ENCODE measurements at regions not wholly inside any gene's neighbourhood (a gene's known extent, or its start where the extent isn't known, plus 50 kb on each side); places are given as distances from the start of the nearest gene placed in this dataset.
"Not testable (repeated sequence)": the region's sequence is repeated elsewhere in the genome, so short reads cannot be mapped to it uniquely, and the experiment has no call there.

DNA sequence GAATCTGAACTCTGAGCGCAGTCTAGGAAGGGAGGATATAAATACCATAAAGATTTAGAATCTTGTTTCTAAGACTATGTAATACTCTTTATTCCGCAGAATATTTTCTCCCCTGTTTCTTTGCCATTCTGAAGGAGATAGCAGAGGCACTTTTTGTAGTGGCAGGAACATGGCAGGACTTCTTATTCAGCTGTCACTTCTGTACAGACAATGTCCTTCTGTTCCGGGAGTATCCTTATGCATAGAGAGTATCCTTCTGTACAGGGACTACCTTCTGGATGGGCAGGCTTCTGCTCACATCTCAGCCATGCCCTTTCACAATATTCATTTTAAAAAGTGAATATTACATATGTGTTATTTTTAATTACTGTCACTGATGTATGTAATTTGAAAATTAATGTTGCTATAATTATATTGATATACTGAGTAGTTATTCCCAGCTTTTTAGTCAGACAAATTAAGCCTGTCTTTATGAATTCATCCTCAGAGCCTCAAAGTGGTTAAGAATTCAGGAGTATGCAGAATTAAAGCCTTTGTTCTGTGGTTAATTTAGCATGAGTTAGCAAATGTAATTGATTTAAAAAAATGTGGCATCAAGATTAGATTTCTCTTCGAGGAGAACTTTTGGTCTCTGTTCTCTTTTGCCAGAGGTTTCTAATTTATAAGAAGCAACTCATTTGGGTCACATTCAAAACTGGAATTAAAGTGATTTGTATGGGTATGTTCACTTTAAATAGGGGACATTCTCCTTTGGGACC lies 174.4 kb downstream of the FHIP1A start:
- H3K27ac Mint-ChIP-seq: no peak overlapping the region

GRCh38 chr4:151584101-151584500 lies 175.1 kb downstream of the FHIP1A start:
- no peak for DNase-seq
- no peaks in the 10 kb centered on the region for H3K4me1 Mint-ChIP-seq
- CTCF ChIA-PET: no interaction called here

More for the DNA sequence above, 174.4 kb downstream of the FHIP1A start:
- Mint-ChIP-seq H3K4me1 (no peaks in the 10 kb centered on the region), H3K9me3 (no peaks in the 10 kb centered on the region), H3K27me3 (peaks cover 7% of the 10 kb centered on the region), H3K4me3 (no peak overlapping the region), H3K36me3 (no peaks in the 10 kb centered on the region)
- CTCF ChIA-PET: no interaction called here
- DNase-seq: no peak

DNA sequence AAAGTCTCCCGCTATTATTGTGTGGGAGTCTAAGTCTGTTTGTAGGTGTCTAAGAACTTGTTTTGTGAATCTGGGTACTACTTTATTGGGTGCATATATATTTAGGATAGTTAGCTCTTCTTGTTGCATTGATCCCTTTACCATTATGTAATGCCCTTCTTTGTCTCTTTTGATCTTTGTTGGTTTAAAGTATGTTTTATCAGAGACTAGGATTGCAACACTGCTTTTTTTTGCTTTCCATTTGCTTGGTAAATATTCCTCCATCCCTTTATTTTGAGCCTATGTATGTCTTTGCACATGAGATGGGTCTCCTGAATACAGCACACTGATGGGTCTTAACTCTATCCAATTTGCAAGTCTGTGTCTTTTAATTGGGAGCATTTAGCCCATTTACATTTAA lies 165.2 kb downstream of the GATB start:
- H3K27ac Mint-ChIP-seq, CTCF ChIA-PET, H3K4me3 Mint-ChIP-seq, H3K36me3 Mint-ChIP-seq, H3K9me3 Mint-ChIP-seq, H3K27me3 Mint-ChIP-seq, DNase-seq, H3K4me1 Mint-ChIP-seq: not testable (repeated sequence)

More at GRCh38 chr4:151584101-151584500, 175.1 kb downstream of the FHIP1A start:
- H3K36me3 Mint-ChIP-seq: no peaks in the 10 kb centered on the region
- H3K9me3 Mint-ChIP-seq: no peaks in the 10 kb centered on the region
- H3K27ac Mint-ChIP-seq: no peak overlapping the region
- no peak overlapping the region for H3K4me3 Mint-ChIP-seq
- H3K27me3 Mint-ChIP-seq: peaks cover 12% of the 10 kb centered on the region

- H3K27ac Mint-ChIP-seq, DNase-seq, H3K9me3 Mint-ChIP-seq, H3K36me3 Mint-ChIP-seq, CTCF ChIA-PET, H3K4me1 Mint-ChIP-seq, H3K27me3 Mint-ChIP-seq, H3K4me3 Mint-ChIP-seq: not testable (repeated sequence)
Measured at GRCh38 chr4:151597691-151598090, 163.1 kb downstream of the GATB start.

DNA sequence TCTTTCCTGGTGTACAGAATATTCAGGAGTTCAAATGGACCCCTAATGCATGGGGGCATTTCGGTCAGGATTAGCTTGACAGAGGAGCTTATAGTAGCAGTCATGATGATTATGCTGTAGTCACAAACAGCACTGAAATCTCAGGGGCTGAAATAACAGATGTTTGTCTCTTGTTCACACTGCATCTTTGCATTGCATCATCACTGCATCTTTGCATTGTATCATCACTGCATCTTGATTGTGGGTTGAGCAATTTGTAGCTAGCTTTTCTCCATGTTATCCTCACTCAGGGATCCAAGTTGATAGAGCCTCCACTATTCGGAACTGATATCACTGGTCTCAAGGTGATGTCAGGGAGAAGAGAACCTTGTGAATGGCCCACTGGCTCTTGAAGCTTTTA lies 160.9 kb downstream of the GATB start:
- CTCF ChIA-PET: no interaction called here
- H3K27ac Mint-ChIP-seq: no peak overlapping the region
- peaks cover 6% of the 10 kb centered on the region for H3K27me3 Mint-ChIP-seq
- H3K9me3 Mint-ChIP-seq: no peaks in the 10 kb centered on the region
- no peak for DNase-seq
- no peak overlapping the region for H3K4me3 Mint-ChIP-seq
- no peaks in the 10 kb centered on the region for H3K36me3 Mint-ChIP-seq
- no peaks in the 10 kb centered on the region for H3K4me1 Mint-ChIP-seq

GRCh38 chr4:151600432-151600831 lies 160.4 kb downstream of the GATB start:
- Mint-ChIP-seq H3K36me3 (no peaks in the 10 kb centered on the region), H3K9me3 (no peaks in the 10 kb centered on the region), H3K27ac (no peak overlapping the region), H3K4me3 (no peak overlapping the region), H3K4me1 (no peaks in the 10 kb centered on the region), H3K27me3 (peaks cover 6% of the 10 kb centered on the region)
- no peak for DNase-seq
- CTCF ChIA-PET: no interaction called here

DNA sequence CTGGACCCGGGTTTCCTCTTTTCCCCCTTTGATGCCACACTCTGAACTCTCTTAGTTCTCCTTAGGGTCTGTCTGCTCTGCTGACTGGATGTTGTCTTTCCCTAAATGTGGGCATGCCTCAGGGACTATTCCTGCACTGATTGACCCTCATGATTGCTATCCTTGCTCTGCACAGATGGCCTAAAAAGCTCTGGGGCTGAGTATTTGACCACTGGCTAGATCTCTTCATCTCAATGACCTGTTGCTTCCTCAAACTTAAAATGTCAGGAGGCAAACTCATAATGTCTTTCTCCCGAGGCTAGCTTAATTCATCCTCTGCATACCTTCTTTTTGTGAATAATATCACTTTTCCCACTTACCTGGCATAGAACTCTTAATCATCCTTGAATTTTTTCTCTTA lies 157.4 kb downstream of the GATB start:
- Mint-ChIP-seq H3K27ac (no peak overlapping the region), H3K36me3 (no peaks in the 10 kb centered on the region), H3K4me1 (no peaks in the 10 kb centered on the region), H3K4me3 (no peak overlapping the region), H3K27me3 (peaks cover 9% of the 10 kb centered on the region), H3K9me3 (no peaks in the 10 kb centered on the region)
- DNase-seq: no peak
- CTCF ChIA-PET: interaction anchor here (0.9 to 1.4 kb wide), 2 partner anchors 11 to 241 kb away, joined by 3 to 5 read pairs; no protein-coding TSS in a partner anchor

DNA sequence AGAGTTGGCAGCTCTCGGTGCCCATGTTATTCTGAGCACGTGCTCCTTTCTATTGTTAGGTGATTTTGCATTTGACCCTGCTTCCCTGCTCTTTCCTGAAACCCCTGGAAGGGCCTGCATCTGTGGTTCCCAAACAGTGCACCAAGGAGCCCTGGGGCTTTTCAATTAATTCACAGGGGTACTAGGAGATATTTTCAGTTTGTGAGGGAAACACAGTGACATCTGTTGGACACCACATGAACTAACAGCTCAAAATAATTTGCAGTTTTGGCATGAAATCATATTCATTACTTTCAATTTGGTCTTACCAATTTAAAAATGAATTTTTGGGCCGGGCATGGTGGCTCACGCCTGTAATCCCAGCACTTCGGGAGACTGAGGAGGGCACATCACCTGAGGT lies 156.6 kb downstream of the GATB start:
- Mint-ChIP-seq H3K27me3 (peaks cover 9% of the 10 kb centered on the region), H3K4me3 (no peak overlapping the region), H3K27ac (no peak overlapping the region), H3K36me3 (no peaks in the 10 kb centered on the region), H3K9me3 (no peaks in the 10 kb centered on the region), H3K4me1 (no peaks in the 10 kb centered on the region)
- CTCF ChIA-PET: interaction anchor here (0.9 to 1.4 kb wide), 5 partner anchors 11 to 242 kb away, joined by 3 to 5 read pairs (median 4); no protein-coding TSS in a partner anchor
- DNase-seq: no peak

DNA sequence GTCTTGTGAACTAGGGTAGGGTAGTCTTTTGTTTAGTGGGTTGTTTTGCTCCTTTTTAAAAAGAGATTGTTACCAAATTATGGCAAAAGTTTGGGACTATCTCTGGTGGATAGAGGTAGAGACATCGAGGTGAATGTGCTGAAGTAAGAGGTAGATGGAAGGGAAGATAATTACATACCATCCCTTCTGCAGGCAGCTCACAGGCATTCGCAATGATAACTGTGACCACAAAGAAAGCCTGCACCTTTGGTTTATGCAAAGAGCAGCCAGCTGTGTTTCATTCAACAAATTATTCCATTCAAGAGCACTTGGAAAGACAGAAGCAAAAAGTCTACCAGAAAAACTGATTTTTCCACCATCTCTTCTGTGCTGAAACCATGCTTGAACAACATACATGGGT lies 155.6 kb downstream of the GATB start:
- Mint-ChIP-seq H3K4me3 (no peak overlapping the region), H3K9me3 (no peaks in the 10 kb centered on the region), H3K36me3 (no peaks in the 10 kb centered on the region), H3K27ac (no peak overlapping the region), H3K4me1 (no peaks in the 10 kb centered on the region), H3K27me3 (peaks cover 9% of the 10 kb centered on the region)
- CTCF ChIA-PET: interaction anchor here (1.0 to 1.4 kb wide), 3 partner anchors 20 to 245 kb away, joined by 3 to 5 read pairs (median 3); no protein-coding TSS in a partner anchor
- no peak for DNase-seq

DNA sequence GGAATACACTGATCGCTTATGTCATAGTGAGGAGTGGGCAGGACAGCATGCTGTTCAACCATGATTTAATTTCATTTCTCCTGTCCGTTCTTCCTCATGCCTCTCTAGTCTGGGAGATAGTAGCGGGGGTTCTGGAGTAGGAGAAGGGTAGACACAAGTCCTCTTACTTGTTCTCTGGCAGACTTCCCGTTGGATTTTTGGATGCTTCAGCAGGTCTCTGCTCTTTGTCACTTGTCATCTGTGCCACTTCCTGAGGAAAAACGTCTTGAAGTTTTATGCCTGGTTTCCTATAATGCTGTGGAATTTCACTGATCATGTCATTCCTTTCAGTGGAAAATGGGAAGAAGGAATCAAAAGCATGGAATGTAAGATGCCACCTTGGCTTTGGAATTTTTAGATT lies 154.7 kb downstream of the GATB start:
- H3K4me1 Mint-ChIP-seq: no peaks in the 10 kb centered on the region
- H3K27ac Mint-ChIP-seq: no peak overlapping the region
- peaks cover 16% of the 10 kb centered on the region for H3K27me3 Mint-ChIP-seq
- no peaks in the 10 kb centered on the region for H3K36me3 Mint-ChIP-seq
- CTCF ChIA-PET: interaction anchor here (1.0 to 1.4 kb wide), 3 partner anchors 32 to 489 kb away, joined by 3 read pairs; no protein-coding TSS in a partner anchor
- no peak overlapping the region for H3K4me3 Mint-ChIP-seq
- DNase-seq: no peak
- no peaks in the 10 kb centered on the region for H3K9me3 Mint-ChIP-seq

DNA sequence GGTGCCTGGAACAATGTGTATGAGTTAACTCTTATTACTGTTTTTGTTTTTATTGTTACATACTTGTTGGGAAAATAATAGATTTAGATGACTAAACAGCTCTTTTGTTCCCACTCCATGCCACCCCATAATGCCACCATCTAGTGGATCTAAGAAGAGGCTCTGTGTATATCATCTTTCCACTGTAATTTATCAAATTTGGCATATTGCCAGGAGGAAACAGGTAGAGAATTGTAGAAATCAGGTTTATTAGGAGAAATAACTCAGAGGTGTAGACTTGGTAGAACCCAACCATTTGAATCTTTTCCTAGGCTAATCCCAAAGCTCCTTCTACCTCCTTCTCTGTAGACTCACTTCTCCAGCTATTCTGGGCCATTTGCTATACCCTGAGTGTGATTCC lies 150.6 kb downstream of the GATB start:
- Mint-ChIP-seq H3K36me3 (no peaks in the 10 kb centered on the region), H3K4me3 (no peak overlapping the region), H3K9me3 (no peaks in the 10 kb centered on the region), H3K27ac (no peak overlapping the region), H3K27me3 (peaks cover 11% of the 10 kb centered on the region), H3K4me1 (no peaks in the 10 kb centered on the region)
- no peak for DNase-seq
- CTCF ChIA-PET: no interaction called here

GRCh38 chr4:151611960-151612359 lies 148.8 kb downstream of the GATB start:
- Mint-ChIP-seq H3K9me3 (no peaks in the 10 kb centered on the region), H3K4me3 (no peak overlapping the region), H3K27ac (no peak overlapping the region), H3K4me1 (no peaks in the 10 kb centered on the region), H3K27me3 (peaks cover 8% of the 10 kb centered on the region), H3K36me3 (no peaks in the 10 kb centered on the region)
- DNase-seq: no peak
- CTCF ChIA-PET: no interaction called here

DNA sequence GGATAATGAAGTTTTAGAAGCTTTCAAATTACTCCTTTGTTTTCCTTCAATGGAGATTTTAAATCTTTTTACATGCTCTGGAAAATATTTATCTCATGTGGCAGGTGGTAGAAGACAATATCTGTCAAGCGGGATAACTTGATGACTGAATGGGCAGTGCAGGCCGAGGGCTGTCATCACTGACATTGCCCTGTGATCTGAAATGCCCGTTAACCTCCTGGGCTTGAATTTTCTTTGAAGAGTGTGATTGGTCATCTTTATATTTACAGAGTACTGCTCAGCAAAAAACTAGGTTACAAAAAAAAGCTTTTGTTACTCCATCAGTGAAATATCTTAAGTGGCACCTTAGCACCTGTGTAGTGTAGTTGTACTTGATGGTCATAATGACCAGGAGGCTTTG lies 147.5 kb downstream of the GATB start:
- no peaks in the 10 kb centered on the region for H3K36me3 Mint-ChIP-seq
- H3K27me3 Mint-ChIP-seq: peaks cover 8% of the 10 kb centered on the region
- no peak overlapping the region for H3K4me3 Mint-ChIP-seq
- H3K27ac Mint-ChIP-seq: no peak overlapping the region
- CTCF ChIA-PET: no interaction called here
- H3K9me3 Mint-ChIP-seq: no peaks in the 10 kb centered on the region
- DNase-seq: no peak
- H3K4me1 Mint-ChIP-seq: no peaks in the 10 kb centered on the region

DNA sequence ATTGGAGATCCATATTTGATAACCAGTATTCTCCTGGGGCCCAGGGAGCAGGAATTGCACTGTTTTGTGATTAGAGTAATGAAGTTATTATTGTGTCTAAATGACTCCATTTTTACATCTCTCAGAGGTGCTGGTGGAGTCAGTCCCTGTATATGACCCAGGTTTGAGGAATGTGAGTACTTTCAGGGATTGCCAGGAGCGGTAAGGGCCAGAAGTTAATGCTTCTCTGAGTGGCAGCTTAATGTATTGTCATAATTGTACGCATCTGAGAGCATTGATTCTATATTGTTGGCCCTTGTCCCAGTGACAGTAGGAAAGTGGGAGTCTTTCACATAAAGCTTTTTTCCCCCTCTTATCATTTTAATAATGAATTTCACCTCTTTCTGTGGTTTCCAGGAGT lies 146.2 kb downstream of the GATB start:
- no peaks in the 10 kb centered on the region for H3K4me1 Mint-ChIP-seq
- H3K4me3 Mint-ChIP-seq: no peak overlapping the region
- no peaks in the 10 kb centered on the region for H3K36me3 Mint-ChIP-seq
- H3K27ac Mint-ChIP-seq: no peak overlapping the region
- CTCF ChIA-PET: interaction anchor here (1.0 kb wide), 1 partner anchor 10 kb away, joined by 5 read pairs; no protein-coding TSS in a partner anchor
- no peak for DNase-seq
- H3K27me3 Mint-ChIP-seq: peaks cover 11% of the 10 kb centered on the region
- H3K9me3 Mint-ChIP-seq: no peaks in the 10 kb centered on the region

DNA sequence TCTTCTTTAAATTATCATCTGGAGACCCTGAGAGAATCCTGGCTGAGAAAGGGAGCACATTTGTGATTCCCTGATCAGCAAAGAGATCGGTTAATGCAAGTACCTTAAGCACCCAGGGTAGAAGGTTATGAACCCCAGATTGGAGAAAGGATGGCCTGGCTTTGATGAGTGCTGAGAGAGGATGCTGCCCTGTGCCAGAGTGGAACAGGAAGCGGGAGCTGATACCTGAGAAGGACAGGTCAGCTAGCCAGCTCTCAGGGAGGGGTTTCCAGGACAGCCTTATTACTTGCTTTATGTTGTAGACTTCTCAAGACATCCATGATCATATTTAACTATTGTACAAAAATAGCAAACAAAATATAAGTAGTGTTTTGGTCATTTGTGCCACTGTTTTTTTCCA lies 141.9 kb downstream of the GATB start:
- Mint-ChIP-seq H3K4me3 (no peak overlapping the region), H3K4me1 (no peaks in the 10 kb centered on the region), H3K9me3 (no peaks in the 10 kb centered on the region), H3K36me3 (no peaks in the 10 kb centered on the region), H3K27me3 (peaks cover 3% of the 10 kb centered on the region), H3K27ac (no peak overlapping the region)
- CTCF ChIA-PET: no interaction called here
- no peak for DNase-seq
